Activated naive CD4-positive, alpha-beta T cell treated with anti-CD3 and anti-CD28 coated beads, Interleukin-2, amount 10 ng/mL, durations not matched to agents 7 days and 5 days (primary cell): ENCODE measurements at regions not wholly inside any gene's neighbourhood (a gene's known extent, or its start where the extent isn't known, plus 50 kb on each side); places are given as distances from the start of the nearest gene placed in this dataset.

Experiments used
- CTCF ChIA-PET: fragments of 350-600 bp; sonication (Branson Sonifier 250); formaldehyde crosslinking; loops from one replicate; lab custom pipeline; 2021; ENCODE audit warnings: antibody characterized with exemption; lab: Charles Lee
- DNase-seq: peaks from one replicate; pipeline ENCODE4 v3.0.0-alpha.2; 2020
- H3K27ac Mint-ChIP-seq: one replicate; pipeline ENCODE4 v1.8.0; 2021; ENCODE audit warnings: mild to moderate bottlenecking, moderate library complexity, mixed read lengths
- H3K27me3 Mint-ChIP-seq: one replicate; pipeline ENCODE4 v1.8.0; 2021; ENCODE audit warnings: mild to moderate bottlenecking, mixed read lengths
- H3K36me3 Mint-ChIP-seq: one replicate; pipeline ENCODE4 v1.8.0; 2021; ENCODE audit warnings: mixed read lengths
- H3K4me1 Mint-ChIP-seq: one replicate; pipeline ENCODE4 v1.8.0; 2021; ENCODE audit warnings: mixed read lengths
- H3K4me3 Mint-ChIP-seq: one replicate; pipeline ENCODE4 v1.8.0; 2021; ENCODE audit warnings: mild to moderate bottlenecking, moderate library complexity, mixed read lengths
- H3K9me3 Mint-ChIP-seq: one replicate; pipeline ENCODE4 v1.8.0; 2021; ENCODE audit warnings: mixed read lengths

GRCh38 chr2:40914666-40915065 is 462.8 kb upstream of the SLC8A1 start:
- no peaks in the 10 kb centered on the region for H3K4me1 Mint-ChIP-seq
- no peaks in the 10 kb centered on the region for H3K36me3 Mint-ChIP-seq
- peaks cover 1% of the 10 kb centered on the region for H3K9me3 Mint-ChIP-seq
- H3K4me3 Mint-ChIP-seq, result no peak overlapping the region
- H3K27me3 Mint-ChIP-seq, result no peaks in the 10 kb centered on the region
- DNase-seq, result no peak
- CTCF ChIA-PET, result no interaction called here
- no peak overlapping the region for H3K27ac Mint-ChIP-seq

GRCh38 chr2:40915651-40916050 is 463.8 kb upstream of the SLC8A1 start:
- Mint-ChIP-seq H3K4me3 (no peak overlapping the region), H3K4me1 (no peaks in the 10 kb centered on the region), H3K27me3 (no peaks in the 10 kb centered on the region), H3K27ac (no peak overlapping the region), H3K9me3 (no peaks in the 10 kb centered on the region), H3K36me3 (no peaks in the 10 kb centered on the region)
- DNase-seq, result no peak
- CTCF ChIA-PET, result no interaction called here

GRCh38 chr2:40935349-40935748 is 483.5 kb upstream of the SLC8A1 start:
- H3K36me3 Mint-ChIP-seq, result no peaks in the 10 kb centered on the region
- H3K9me3 Mint-ChIP-seq, result peaks cover 6% of the 10 kb centered on the region
- H3K4me3 Mint-ChIP-seq, result no peak overlapping the region
- H3K4me1 Mint-ChIP-seq, result no peaks in the 10 kb centered on the region
- no peak overlapping the region for H3K27ac Mint-ChIP-seq
- no peak for DNase-seq
- CTCF ChIA-PET, result no interaction called here
- H3K27me3 Mint-ChIP-seq, result no peaks in the 10 kb centered on the region

GRCh38 chr2:40937284-40937683 is 485.4 kb upstream of the SLC8A1 start:
- no peak overlapping the region for H3K4me3 Mint-ChIP-seq
- no peaks in the 10 kb centered on the region for H3K36me3 Mint-ChIP-seq
- no peaks in the 10 kb centered on the region for H3K4me1 Mint-ChIP-seq
- CTCF ChIA-PET, result no interaction called here
- H3K27me3 Mint-ChIP-seq, result no peaks in the 10 kb centered on the region
- no peak overlapping the region for H3K27ac Mint-ChIP-seq
- DNase-seq, result no peak
- H3K9me3 Mint-ChIP-seq, result peaks cover 13% of the 10 kb centered on the region

- no peaks in the 10 kb centered on the region for H3K4me1 Mint-ChIP-seq
- DNase-seq, result no peak
- CTCF ChIA-PET, result no interaction called here
- no peaks in the 10 kb centered on the region for H3K36me3 Mint-ChIP-seq
- peaks cover 3% of the 10 kb centered on the region for H3K9me3 Mint-ChIP-seq
- no peak overlapping the region for H3K27ac Mint-ChIP-seq
- no peak overlapping the region for H3K4me3 Mint-ChIP-seq
- no peaks in the 10 kb centered on the region for H3K27me3 Mint-ChIP-seq
Observed at GRCh38 chr2:40953341-40953740, 501.5 kb upstream of the SLC8A1 start.

GRCh38 chr2:40955042-40955441 is 503.2 kb upstream of the SLC8A1 start:
- Mint-ChIP-seq H3K36me3 (no peaks in the 10 kb centered on the region), H3K4me1 (no peaks in the 10 kb centered on the region), H3K4me3 (no peak overlapping the region), H3K27me3 (no peaks in the 10 kb centered on the region), H3K27ac (no peak overlapping the region), H3K9me3 (peaks cover 5% of the 10 kb centered on the region)
- DNase-seq, result no peak
- CTCF ChIA-PET, result no interaction called here

GRCh38 chr2:40955635-40956034 is 503.7 kb upstream of the SLC8A1 start:
- no peaks in the 10 kb centered on the region for H3K4me1 Mint-ChIP-seq
- no peak overlapping the region for H3K4me3 Mint-ChIP-seq
- H3K9me3 Mint-ChIP-seq, result peaks cover 5% of the 10 kb centered on the region
- no peaks in the 10 kb centered on the region for H3K36me3 Mint-ChIP-seq
- CTCF ChIA-PET, result no interaction called here
- H3K27ac Mint-ChIP-seq, result no peak overlapping the region
- H3K27me3 Mint-ChIP-seq, result no peaks in the 10 kb centered on the region
- no peak for DNase-seq

- CTCF ChIA-PET, result no interaction called here
- no peak for DNase-seq
Observed at GRCh38 chr2:40957508-40957907, 505.6 kb upstream of the SLC8A1 start.

GRCh38 chr2:40962026-40962425 is 510.1 kb upstream of the SLC8A1 start:
- CTCF ChIA-PET, result no interaction called here
- DNase-seq, result no peak
- no peak overlapping the region for H3K4me3 Mint-ChIP-seq
- H3K4me1 Mint-ChIP-seq, result no peaks in the 10 kb centered on the region
- peaks cover 11% of the 10 kb centered on the region for H3K9me3 Mint-ChIP-seq
- H3K27me3 Mint-ChIP-seq, result no peaks in the 10 kb centered on the region
- no peaks in the 10 kb centered on the region for H3K36me3 Mint-ChIP-seq
- H3K27ac Mint-ChIP-seq, result no peak overlapping the region

More at GRCh38 chr2:40957508-40957907, 505.6 kb upstream of the SLC8A1 start:
- Mint-ChIP-seq H3K27me3 (no peaks in the 10 kb centered on the region), H3K27ac (no peak overlapping the region), H3K4me3 (no peak overlapping the region), H3K4me1 (no peaks in the 10 kb centered on the region), H3K36me3 (no peaks in the 10 kb centered on the region), H3K9me3 (peaks cover 5% of the 10 kb centered on the region)

GRCh38 chr2:40964509-40965250 is 512.8 kb upstream of the SLC8A1 start:
- peaks cover 8% of the 10 kb centered on the region for H3K9me3 Mint-ChIP-seq
- no peak overlapping the region for H3K4me3 Mint-ChIP-seq
- CTCF ChIA-PET, result no interaction called here
- no peaks in the 10 kb centered on the region for H3K36me3 Mint-ChIP-seq
- no peaks in the 10 kb centered on the region for H3K27me3 Mint-ChIP-seq
- H3K27ac Mint-ChIP-seq, result no peak overlapping the region
- no peak for DNase-seq
- no peaks in the 10 kb centered on the region for H3K4me1 Mint-ChIP-seq

GRCh38 chr2:40967451-40967850 is 515.6 kb upstream of the SLC8A1 start:
- Mint-ChIP-seq H3K27ac (no peak overlapping the region), H3K36me3 (no peaks in the 10 kb centered on the region), H3K27me3 (no peaks in the 10 kb centered on the region), H3K9me3 (peaks cover 8% of the 10 kb centered on the region), H3K4me3 (no peak overlapping the region), H3K4me1 (no peaks in the 10 kb centered on the region)
- CTCF ChIA-PET, result no interaction called here
- DNase-seq, result no peak

- CTCF ChIA-PET, result no interaction called here
- Mint-ChIP-seq H3K4me3 (no peak overlapping the region), H3K36me3 (no peaks in the 10 kb centered on the region), H3K9me3 (peaks cover 2% of the 10 kb centered on the region), H3K27ac (no peak overlapping the region), H3K4me1 (no peaks in the 10 kb centered on the region), H3K27me3 (no peaks in the 10 kb centered on the region)
- no peak for DNase-seq
Observed at GRCh38 chr2:40975151-40975550, 523.3 kb upstream of the SLC8A1 start.

- DNase-seq, result no peak
- CTCF ChIA-PET, result no interaction called here
- Mint-ChIP-seq H3K9me3 (peaks cover 3% of the 10 kb centered on the region), H3K36me3 (no peaks in the 10 kb centered on the region), H3K27ac (no peak overlapping the region), H3K4me1 (no peaks in the 10 kb centered on the region), H3K4me3 (no peak overlapping the region), H3K27me3 (no peaks in the 10 kb centered on the region)
Observed at GRCh38 chr2:40997362-40997761, 545.5 kb upstream of the SLC8A1 start.

GRCh38 chr2:41000374-41000773 is 548.5 kb upstream of the SLC8A1 start:
- Mint-ChIP-seq H3K9me3 (peaks cover 3% of the 10 kb centered on the region), H3K27ac (no peak overlapping the region)

GRCh38 chr2:41000906-41001305 is 549.0 kb upstream of the SLC8A1 start:
- CTCF ChIA-PET, result no interaction called here
- H3K36me3 Mint-ChIP-seq, result no peaks in the 10 kb centered on the region
- no peak overlapping the region for H3K4me3 Mint-ChIP-seq
- DNase-seq, result no peak
- no peaks in the 10 kb centered on the region for H3K27me3 Mint-ChIP-seq
- peaks cover 3% of the 10 kb centered on the region for H3K9me3 Mint-ChIP-seq
- H3K4me1 Mint-ChIP-seq, result no peaks in the 10 kb centered on the region
- H3K27ac Mint-ChIP-seq, result no peak overlapping the region

More at GRCh38 chr2:41000374-41000773, 548.5 kb upstream of the SLC8A1 start:
- Mint-ChIP-seq H3K36me3 (no peaks in the 10 kb centered on the region), H3K4me3 (no peak overlapping the region), H3K27me3 (no peaks in the 10 kb centered on the region), H3K4me1 (no peaks in the 10 kb centered on the region)
- CTCF ChIA-PET, result no interaction called here
- no peak for DNase-seq
